ENCODE measurements at regions not wholly inside any gene's neighbourhood (a gene's known extent, or its start where the extent isn't known, plus 50 kb on each side); places are given as distances from the start of the nearest gene placed in this dataset.

GRCh38 chr18:62634458-62634857, 80.9 kb upstream of the PHLPP1 start:
- DNase-seq (no peak), ATAC-seq (ENCODE audit: poor library complexity) (no peak)
- Histone ChIP-seq H3K27me3 (ENCODE audit: control insufficient read depth in 1 of 2, insufficient read depth in 2 of 2, low read length in 2 of 2) (peaks cover 4 to 11% of the 10 kb centered on the region in 2 experiments), H3K4me1 (ENCODE audit: insufficient read depth, low read length) (no peaks in the 10 kb centered on the region), H3K4me3 (ENCODE audit: low read length) (no peak overlapping the region), H3K27ac (ENCODE audit: low read depth in 1 of 2, low read length in 2 of 2) (no peak overlapping the region), H3K9me3 (ENCODE audit: control insufficient read depth in 1 of 2, insufficient read depth in 1 of 2, low read length in 2 of 2) (no peaks in the 10 kb centered on the region), H3K36me3 (ENCODE audit: insufficient read depth, low read length) (no peaks in the 10 kb centered on the region)
- POLR2A ChIA-PET: no interaction called here
- Mint-ChIP-seq H3K27me3 (peaks cover 17% of the 10 kb centered on the region), H3K27ac (no peak overlapping the region), H3K4me3 (no peak overlapping the region), H3K9me3 (no peaks in the 10 kb centered on the region), H3K36me3 (ENCODE audit: low read depth) (no peaks in the 10 kb centered on the region), H3K4me1 (ENCODE audit: low read depth) (peaks cover 4% of the 10 kb centered on the region)
- TF ChIP-seq, protein P1, sequence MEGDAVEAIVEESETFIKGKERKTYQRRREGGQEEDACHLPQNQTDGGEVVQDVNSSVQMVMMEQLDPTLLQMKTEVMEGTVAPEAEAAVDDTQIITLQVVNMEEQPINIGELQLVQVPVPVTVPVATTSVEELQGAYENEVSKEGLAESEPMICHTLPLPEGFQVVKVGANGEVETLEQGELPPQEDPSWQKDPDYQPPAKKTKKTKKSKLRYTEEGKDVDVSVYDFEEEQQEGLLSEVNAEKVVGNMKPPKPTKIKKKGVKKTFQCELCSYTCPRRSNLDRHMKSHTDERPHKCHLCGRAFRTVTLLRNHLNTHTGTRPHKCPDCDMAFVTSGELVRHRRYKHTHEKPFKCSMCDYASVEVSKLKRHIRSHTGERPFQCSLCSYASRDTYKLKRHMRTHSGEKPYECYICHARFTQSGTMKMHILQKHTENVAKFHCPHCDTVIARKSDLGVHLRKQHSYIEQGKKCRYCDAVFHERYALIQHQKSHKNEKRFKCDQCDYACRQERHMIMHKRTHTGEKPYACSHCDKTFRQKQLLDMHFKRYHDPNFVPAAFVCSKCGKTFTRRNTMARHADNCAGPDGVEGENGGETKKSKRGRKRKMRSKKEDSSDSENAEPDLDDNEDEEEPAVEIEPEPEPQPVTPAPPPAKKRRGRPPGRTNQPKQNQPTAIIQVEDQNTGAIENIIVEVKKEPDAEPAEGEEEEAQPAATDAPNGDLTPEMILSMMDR (IDR thresholded peaks at IDR 0.05): no peak
- CTCF ChIA-PET: no interaction called here
- intact Hi-C loops (cut with DNase I, micrococcal nuclease): no loop called here

GRCh38 chr18:62634979-62635630, 80.2 kb upstream of the PHLPP1 start:
- intact Hi-C loops (cut with DNase I, micrococcal nuclease): loop anchor here in 1 of 2 experiments (5.0 kb wide), 1 partner anchor 347 kb away; no protein-coding TSS in a partner anchor
- CTCF ChIA-PET: no interaction called here
- no peaks in the 10 kb centered on the region for H3K9me3 ChIP-seq (ENCODE audit: control insufficient read depth in 1 of 2, insufficient read depth in 1 of 2, low read length in 2 of 2)
- POLR2A ChIA-PET: no interaction called here
- H3K27me3 ChIP-seq (ENCODE audit: control insufficient read depth in 1 of 2, insufficient read depth in 2 of 2, low read length in 2 of 2): peaks cover 4 to 11% of the 10 kb centered on the region in 2 experiments
- no peak overlapping the region for H3K27ac ChIP-seq (ENCODE audit: low read depth in 1 of 2, low read length in 2 of 2)
- TF ChIP-seq, protein P1 (IDR thresholded peaks at IDR 0.05): no peak
- DNase-seq: no peak
- no peaks in the 10 kb centered on the region for H3K36me3 ChIP-seq (ENCODE audit: insufficient read depth, low read length)
- no peak for ATAC-seq (ENCODE audit: poor library complexity)
- H3K4me3 ChIP-seq (ENCODE audit: low read length): no peak overlapping the region
- Mint-ChIP-seq H3K9me3 (no peaks in the 10 kb centered on the region), H3K36me3 (ENCODE audit: low read depth) (no peaks in the 10 kb centered on the region), H3K4me3 (no peak overlapping the region), H3K4me1 (ENCODE audit: low read depth) (peaks cover 4% of the 10 kb centered on the region), H3K27me3 (peaks cover 17% of the 10 kb centered on the region), H3K27ac (no peak overlapping the region)
- H3K4me1 ChIP-seq (ENCODE audit: insufficient read depth, low read length): no peaks in the 10 kb centered on the region

DNA sequence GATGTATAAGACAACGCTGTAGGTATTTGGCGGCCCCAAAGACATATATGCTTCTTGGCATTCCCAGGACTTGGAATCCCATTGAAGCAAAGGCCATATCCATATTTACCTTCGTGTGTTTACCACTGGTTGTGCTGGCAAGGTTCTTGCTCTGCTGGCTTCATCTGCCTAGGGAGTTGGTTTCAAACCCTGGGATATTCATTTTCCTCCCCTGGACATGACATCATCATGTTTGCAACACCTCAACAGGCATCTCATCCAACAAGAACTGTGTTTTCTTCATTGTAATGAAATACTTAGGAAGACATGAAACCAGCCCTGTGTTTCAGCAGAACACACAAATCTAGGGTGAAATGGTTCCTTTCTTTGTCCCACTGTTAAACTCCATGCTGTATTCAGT, 77.9 kb upstream of the PHLPP1 start:
- Mint-ChIP-seq H3K27me3 (peaks cover 17% of the 10 kb centered on the region), H3K4me1 (ENCODE audit: low read depth) (peaks cover 4% of the 10 kb centered on the region), H3K36me3 (ENCODE audit: low read depth) (no peaks in the 10 kb centered on the region), H3K4me3 (no peak overlapping the region), H3K27ac (no peak overlapping the region), H3K9me3 (no peaks in the 10 kb centered on the region)
- no peaks in the 10 kb centered on the region for H3K4me1 ChIP-seq (ENCODE audit: insufficient read depth, low read length)
- ChIA-PET CTCF (interaction anchor here (1.7 kb wide), 2 partner anchors 321 to 346 kb away, joined by 3 to 6 read pairs; no protein-coding TSS in a partner anchor), POLR2A (no interaction called here)
- no peak overlapping the region for H3K27ac ChIP-seq (ENCODE audit: low read depth in 1 of 2, low read length in 2 of 2)
- DNase-seq (no peak), ATAC-seq (ENCODE audit: poor library complexity) (no peak)
- H3K27me3 ChIP-seq (ENCODE audit: control insufficient read depth in 1 of 2, insufficient read depth in 2 of 2, low read length in 2 of 2): peaks cover 4 to 11% of the 10 kb centered on the region in 2 experiments
- no peaks in the 10 kb centered on the region for H3K9me3 ChIP-seq (ENCODE audit: control insufficient read depth in 1 of 2, insufficient read depth in 1 of 2, low read length in 2 of 2)
- TF ChIP-seq, protein P1 (IDR thresholded peaks at IDR 0.05): no peak
- intact Hi-C loops (cut with DNase I, micrococcal nuclease): loop anchor here in 1 of 2 experiments (5.0 kb wide), 1 partner anchor 345 kb away; no protein-coding TSS in a partner anchor
- H3K4me3 ChIP-seq (ENCODE audit: low read length): no peak overlapping the region
- H3K36me3 ChIP-seq (ENCODE audit: insufficient read depth, low read length): no peaks in the 10 kb centered on the region

All from CD4-positive, alpha-beta T cell (primary cell).